ENCODE measurements at regions not wholly inside any gene's neighbourhood (a gene's known extent, or its start where the extent isn't known, plus 50 kb on each side); places are given as distances from the start of the nearest gene placed in this dataset.

DNA sequence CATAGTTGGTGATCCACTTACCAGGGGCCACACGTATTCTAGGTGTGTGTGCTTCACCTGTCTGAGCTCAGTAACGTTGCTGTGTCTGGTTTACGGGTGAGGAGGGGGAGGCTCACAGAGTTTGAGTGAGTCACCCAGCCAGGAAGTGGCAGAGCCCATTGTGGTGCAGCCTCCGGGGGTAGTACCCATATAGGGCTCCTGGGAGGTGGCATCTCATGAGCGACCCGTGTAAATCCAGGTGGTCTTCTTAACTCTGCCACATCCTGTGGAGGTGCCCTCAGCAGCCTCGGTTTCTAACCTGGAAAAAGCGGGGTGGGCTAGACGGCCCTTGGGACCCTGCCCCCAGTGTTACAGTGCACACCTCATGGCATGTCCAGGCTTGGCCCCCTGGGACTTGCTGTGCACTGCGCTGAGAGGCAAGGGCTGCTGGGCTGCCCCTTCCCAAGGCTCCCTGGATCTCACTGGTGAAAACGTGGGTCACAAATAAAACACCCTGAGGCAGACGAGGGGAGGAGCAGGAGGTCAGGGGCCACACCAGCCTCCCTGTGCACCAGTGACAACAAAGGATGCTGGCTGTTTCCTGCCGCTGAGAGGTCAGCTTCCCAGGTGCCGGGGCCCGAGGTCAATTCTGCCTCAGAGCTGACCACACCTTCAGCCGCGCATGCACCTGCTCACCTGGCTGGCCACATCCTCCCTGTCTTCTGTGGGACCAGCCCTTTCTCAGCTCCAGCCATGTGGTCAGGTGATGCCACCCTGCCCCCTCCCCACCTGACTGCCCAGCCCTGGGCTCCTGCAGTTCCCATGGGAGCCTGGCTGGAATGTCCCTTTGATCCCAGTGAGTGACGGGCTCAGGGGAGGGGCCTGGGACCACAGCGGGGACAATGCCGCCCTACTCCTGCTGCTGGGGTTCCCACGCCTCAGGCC lies 305.1 kb downstream of the CTTN start:
- no peak for DNase-seq (ENCODE audit: low read depth in 2 of 2)
- H3K4me3 ChIP-seq (replicated peaks in 1 of 2; ENCODE audit: low read depth in 2 of 2, low read length in 2 of 2), result no peak overlapping the region
- TF ChIP-seq, protein P1, sequence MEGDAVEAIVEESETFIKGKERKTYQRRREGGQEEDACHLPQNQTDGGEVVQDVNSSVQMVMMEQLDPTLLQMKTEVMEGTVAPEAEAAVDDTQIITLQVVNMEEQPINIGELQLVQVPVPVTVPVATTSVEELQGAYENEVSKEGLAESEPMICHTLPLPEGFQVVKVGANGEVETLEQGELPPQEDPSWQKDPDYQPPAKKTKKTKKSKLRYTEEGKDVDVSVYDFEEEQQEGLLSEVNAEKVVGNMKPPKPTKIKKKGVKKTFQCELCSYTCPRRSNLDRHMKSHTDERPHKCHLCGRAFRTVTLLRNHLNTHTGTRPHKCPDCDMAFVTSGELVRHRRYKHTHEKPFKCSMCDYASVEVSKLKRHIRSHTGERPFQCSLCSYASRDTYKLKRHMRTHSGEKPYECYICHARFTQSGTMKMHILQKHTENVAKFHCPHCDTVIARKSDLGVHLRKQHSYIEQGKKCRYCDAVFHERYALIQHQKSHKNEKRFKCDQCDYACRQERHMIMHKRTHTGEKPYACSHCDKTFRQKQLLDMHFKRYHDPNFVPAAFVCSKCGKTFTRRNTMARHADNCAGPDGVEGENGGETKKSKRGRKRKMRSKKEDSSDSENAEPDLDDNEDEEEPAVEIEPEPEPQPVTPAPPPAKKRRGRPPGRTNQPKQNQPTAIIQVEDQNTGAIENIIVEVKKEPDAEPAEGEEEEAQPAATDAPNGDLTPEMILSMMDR (IDR thresholded peaks at IDR 0.05; ENCODE audit: low read depth, low read length), result no peak

DNA sequence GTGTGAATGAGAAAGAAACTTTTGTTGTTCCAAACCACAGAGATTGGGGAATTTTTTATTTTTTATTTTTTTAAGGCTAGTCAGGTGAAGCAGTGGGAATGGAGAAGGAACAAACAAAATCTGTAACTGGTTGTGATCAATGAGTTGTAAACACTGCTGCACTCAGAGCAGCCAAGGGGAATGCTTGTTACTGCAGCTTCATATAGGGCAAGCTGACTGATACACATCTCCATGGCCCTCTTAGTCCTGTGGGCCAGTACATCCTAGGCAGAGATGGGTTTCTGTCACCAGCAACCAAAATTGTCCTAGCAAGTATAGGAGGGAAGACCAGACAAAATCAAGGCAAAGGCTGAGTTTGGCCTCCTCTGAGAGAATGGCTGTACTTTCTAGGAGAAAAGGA lies 306.8 kb downstream of the CTTN start:
- H3K4me3 ChIP-seq (replicated peaks in 1 of 2; ENCODE audit: low read depth in 2 of 2, low read length in 2 of 2), result no peak overlapping the region
- DNase-seq (ENCODE audit: low read depth in 2 of 2), result no peak
- TF ChIP-seq, protein P1 (IDR thresholded peaks at IDR 0.05; ENCODE audit: low read depth, low read length), result no peak

- no peak overlapping the region for H3K4me3 ChIP-seq (replicated peaks in 1 of 2; ENCODE audit: low read depth in 2 of 2, low read length in 2 of 2)
- TF ChIP-seq, protein P1 (IDR thresholded peaks at IDR 0.05; ENCODE audit: low read depth, low read length), result no peak
- no peak for DNase-seq (ENCODE audit: low read depth in 2 of 2)
These were observed 307.6 kb downstream of the CTTN start for GRCh38 chr11:70705930-70706329.

GRCh38 chr11:70707821-70708220 lies 309.5 kb downstream of the CTTN start:
- TF ChIP-seq, protein P1 (IDR thresholded peaks at IDR 0.05; ENCODE audit: low read depth, low read length), result no peak
- no peak for DNase-seq (ENCODE audit: low read depth in 2 of 2)
- no peak overlapping the region for H3K4me3 ChIP-seq (replicated peaks in 1 of 2; ENCODE audit: low read depth in 2 of 2, low read length in 2 of 2)

- TF ChIP-seq, protein P1 (IDR thresholded peaks at IDR 0.05; ENCODE audit: low read depth, low read length), result no peak
- DNase-seq (ENCODE audit: low read depth in 2 of 2), result no peak
- H3K4me3 ChIP-seq (replicated peaks in 1 of 2; ENCODE audit: low read depth in 2 of 2, low read length in 2 of 2), result no peak overlapping the region
These were observed 311.3 kb downstream of the CTTN start for GRCh38 chr11:70709596-70709995.

DNA sequence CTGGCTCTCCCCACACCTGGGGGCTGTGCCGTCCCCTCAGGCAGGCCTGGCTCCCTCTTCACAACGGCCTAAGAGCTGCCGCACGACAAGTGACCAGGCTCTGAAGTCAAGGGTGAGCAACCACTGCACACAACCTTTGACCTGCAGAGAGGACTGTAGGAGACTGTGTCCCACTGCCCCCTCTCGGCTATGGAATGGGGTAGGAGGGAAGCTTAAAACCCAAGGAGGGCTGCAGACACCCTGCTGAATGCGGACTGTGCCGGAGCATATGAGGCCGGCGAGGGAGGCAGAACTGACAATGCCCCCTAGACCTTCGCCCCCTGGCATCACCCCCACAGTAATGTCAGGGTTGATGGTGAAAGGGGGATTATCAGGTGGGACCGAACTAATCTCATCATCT lies 311.9 kb downstream of the CTTN start:
- DNase-seq (ENCODE audit: low read depth in 2 of 2), result no peak
- TF ChIP-seq, protein P1 (IDR thresholded peaks at IDR 0.05; ENCODE audit: low read depth, low read length), result no peak
- no peak overlapping the region for H3K4me3 ChIP-seq (replicated peaks in 1 of 2; ENCODE audit: low read depth in 2 of 2, low read length in 2 of 2)

All from cardiac fibroblast (primary cell).